WTC11 (cell line): ENCODE measurements at regions not wholly inside any gene's neighbourhood (a gene's known extent, or its start where the extent isn't known, plus 50 kb on each side); places are given as distances from the start of the nearest gene placed in this dataset.

Source experiments
- ATAC-seq: fragments of 200-7000 bp; cut with Tn5 transposase; 2 replicates; pipeline ENCODE4 v1.10.0; 2021; ENCODE audit warnings: mild to moderate bottlenecking, moderate library complexity
- CTCF ChIA-PET: fragments of 300-600 bp; sonication (Branson Sonifier 250); formaldehyde crosslinking; loops from one replicate; lab custom pipeline; 2021; ENCODE audit warnings: antibody characterized with exemption; lab: Charles Lee
- POLR2A ChIA-PET: fragments of 350-600 bp; sonication (Branson Sonifier 250); formaldehyde crosslinking; loops from one replicate; lab custom pipeline; 2021; ENCODE audit warnings: antibody characterized with exemption; lab: Charles Lee
- DNase-seq: peaks from one replicate; pipeline ENCODE4 v3.0.0; 2021; ENCODE audit warnings: low spot score
- H3K27ac Mint-ChIP-seq: 2 replicates; pipeline ENCODE4 v1.8.0; 2021; ENCODE audit warnings: mixed read lengths
- H3K27me3 Mint-ChIP-seq: 2 replicates; pipeline ENCODE4 v1.8.0; 2021; ENCODE audit warnings: low read depth, mild to moderate bottlenecking, moderate library complexity, mixed read lengths
- H3K36me3 Mint-ChIP-seq: 2 replicates; pipeline ENCODE4 v1.8.0; 2021; ENCODE audit warnings: mixed read lengths
- H3K4me1 Mint-ChIP-seq: 2 replicates; pipeline ENCODE4 v1.8.0; 2022; ENCODE audit warnings: mixed read lengths
- H3K4me3 Mint-ChIP-seq: 2 replicates; pipeline ENCODE4 v1.8.0; 2021; ENCODE audit warnings: mild to moderate bottlenecking, moderate library complexity, mixed read lengths
- H3K9me3 Mint-ChIP-seq: 2 replicates; pipeline ENCODE4 v1.8.0; 2021; ENCODE audit warnings: mixed read lengths
- EMX1 ChIP-seq: fragments of 250-450 bp; sonication (Bioruptor Pico); IDR thresholded peaks from 2 replicates; pipeline ENCODE4 v1.8.0; 2021; ENCODE audit warnings: mild to moderate bottlenecking
- FOXK1 ChIP-seq: sonication (generic); formaldehyde crosslinking; IDR thresholded peaks from 2 replicates; pipeline ENCODE4 v1.8.0; 2022; ENCODE audit warnings: mild to moderate bottlenecking, moderate library complexity, missing genetic modification reagents
- GABPB1 ChIP-seq: sonication (generic); formaldehyde crosslinking; IDR thresholded peaks from 2 replicates; pipeline ENCODE4 v1.8.1; 2023; ENCODE audit warnings: mild to moderate bottlenecking, missing genetic modification reagents
- HMGA2 ChIP-seq: fragments of 250-450 bp; sonication (Bioruptor Pico); IDR thresholded peaks from 2 replicates; pipeline ENCODE4 v1.4.0; 2021; ENCODE audit warnings: mild to moderate bottlenecking, moderate library complexity
- IRF1 ChIP-seq: sonication (generic); formaldehyde crosslinking; IDR thresholded peaks from 2 replicates; pipeline ENCODE4 v1.8.0; 2023; ENCODE audit warnings: missing genetic modification reagents
- MAX ChIP-seq: sonication (generic); formaldehyde crosslinking; IDR thresholded peaks from 2 replicates; pipeline ENCODE4 v1.8.0; 2022; ENCODE audit warnings: mild to moderate bottlenecking, missing genetic modification reagents
- MXD4 ChIP-seq: fragments of 250-450 bp; sonication (Bioruptor Pico); IDR thresholded peaks from 2 replicates; pipeline ENCODE4 v1.8.0; 2021; ENCODE audit warnings: mild to moderate bottlenecking, moderate library complexity, borderline replicate concordance
- NFATC4 ChIP-seq: fragments of 250-450 bp; sonication (Bioruptor Pico); IDR thresholded peaks from 2 replicates; pipeline ENCODE4 v1.9.0; 2021; ENCODE audit warnings: mild to moderate bottlenecking
- NFYB ChIP-seq: sonication (generic); formaldehyde crosslinking; conservative IDR thresholded peaks from 2 replicates; pipeline ENCODE4 v1.8.0; 2022; ENCODE audit warnings: low read depth, missing genetic modification reagents
- NR2C2 ChIP-seq: sonication (generic); formaldehyde crosslinking; IDR thresholded peaks from 2 replicates; pipeline ENCODE4 v1.8.0; 2022; ENCODE audit warnings: mild to moderate bottlenecking, missing genetic modification reagents
- RELA ChIP-seq: sonication (generic); formaldehyde crosslinking; IDR thresholded peaks from 2 replicates; pipeline ENCODE4 v1.8.1; 2022; ENCODE audit warnings: missing genetic modification reagents, mild to moderate bottlenecking, borderline replicate concordance
- SMAD3 ChIP-seq: sonication (generic); formaldehyde crosslinking; IDR thresholded peaks from 2 replicates; pipeline ENCODE4 v1.8.0; 2022; ENCODE audit warnings: missing genetic modification reagents, mild to moderate bottlenecking, borderline replicate concordance
- SMAD4 ChIP-seq: sonication (generic); formaldehyde crosslinking; IDR thresholded peaks from 2 replicates; pipeline ENCODE4 v1.8.0; 2022; ENCODE audit warnings: mild to moderate bottlenecking, missing genetic modification reagents
- SP1 ChIP-seq: sonication (generic); formaldehyde crosslinking; conservative IDR thresholded peaks from 2 replicates; pipeline ENCODE4 v1.8.1; 2022; ENCODE audit warnings: missing genetic modification reagents
- TCF7 ChIP-seq: sonication (generic); formaldehyde crosslinking; IDR thresholded peaks from 2 replicates; pipeline ENCODE4 v1.8.0; 2022; ENCODE audit warnings: mild to moderate bottlenecking, low read depth, missing genetic modification reagents, moderate library complexity
- TEAD1 ChIP-seq: sonication (generic); formaldehyde crosslinking; IDR thresholded peaks from 2 replicates; pipeline ENCODE4 v1.8.0; 2022; ENCODE audit warnings: mild to moderate bottlenecking, missing genetic modification reagents
- TP53 ChIP-seq: sonication (generic); formaldehyde crosslinking; IDR thresholded peaks from 2 replicates; pipeline ENCODE4 v1.8.1; 2023; ENCODE audit warnings: mild to moderate bottlenecking, missing genetic modification reagents
- ZNF232 ChIP-seq: sonication (generic); formaldehyde crosslinking; IDR thresholded peaks from 2 replicates; pipeline ENCODE4 v1.8.0; 2022; ENCODE audit warnings: mild to moderate bottlenecking, missing genetic modification reagents
- ZNF263 ChIP-seq: sonication (generic); formaldehyde crosslinking; IDR thresholded peaks from 2 replicates; pipeline ENCODE4 v1.8.1; 2022; ENCODE audit warnings: low read depth, mild to moderate bottlenecking, moderate library complexity, missing genetic modification reagents
- ZNF671 ChIP-seq: fragments of 250-450 bp; sonication (Bioruptor Pico); IDR thresholded peaks from 2 replicates; pipeline ENCODE4 v1.8.0; 2021; ENCODE audit warnings: mild to moderate bottlenecking
- TF ChIP-seq, protein P1 (sequence below): sonication (generic); formaldehyde crosslinking; IDR thresholded peaks from 2 replicates; pipeline ENCODE4 v1.8.1; 2023; ENCODE audit warnings: mild to moderate bottlenecking, missing genetic modification reagents, moderate library complexity
- TF ChIP-seq, protein P2 (sequence below): fragments of 250-450 bp; sonication (Bioruptor Pico); IDR thresholded peaks from 2 replicates; pipeline ENCODE4 v1.8.0; 2021; ENCODE audit warnings: mild to moderate bottlenecking
- TF ChIP-seq, protein P3 (sequence below): sonication (generic); formaldehyde crosslinking; IDR thresholded peaks from 2 replicates; pipeline ENCODE4 v1.8.0; 2023; ENCODE audit warnings: missing genetic modification reagents, mild to moderate bottlenecking, borderline replicate concordance
- TF ChIP-seq, protein P4 (sequence below): sonication (generic); formaldehyde crosslinking; conservative IDR thresholded peaks from 2 replicates; pipeline ENCODE4 v1.8.1; 2022; ENCODE audit warnings: mild to moderate bottlenecking, missing genetic modification reagents
- TF ChIP-seq, protein P5 (sequence below): sonication (generic); formaldehyde crosslinking; IDR thresholded peaks from 2 replicates; pipeline ENCODE4 v1.8.1; 2023; ENCODE audit warnings: mild to moderate bottlenecking, moderate library complexity, missing genetic modification reagents

DNA sequence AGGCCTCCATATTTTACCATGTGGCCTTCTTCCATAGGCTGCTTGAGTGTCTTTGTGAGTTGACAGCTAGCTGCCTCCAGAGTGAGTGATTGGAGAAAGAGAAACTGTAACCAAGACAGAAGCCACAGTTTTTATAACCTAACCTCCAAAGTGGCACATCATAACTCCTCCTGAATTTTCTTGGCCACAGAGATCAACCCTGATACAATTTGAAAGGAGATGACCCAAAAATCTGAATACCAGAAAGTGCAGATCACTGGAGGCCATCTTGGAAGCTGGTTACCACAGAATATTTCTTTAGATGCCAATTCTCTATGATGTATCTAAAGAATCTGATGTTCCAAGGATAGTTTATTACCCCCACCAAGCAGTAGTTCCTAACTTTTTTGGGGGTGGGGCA lies 254.3 kb upstream of the PDE4D start:
- peaks cover 19% of the 10 kb centered on the region for H3K9me3 Mint-ChIP-seq
- H3K27ac Mint-ChIP-seq, result no peak overlapping the region

GRCh38 chr5:60143942-60144549 lies 250.5 kb upstream of the PDE4D start:
- Mint-ChIP-seq H3K27me3 (no peaks in the 10 kb centered on the region), H3K9me3 (peaks cover 15% of the 10 kb centered on the region), H3K36me3 (no peaks in the 10 kb centered on the region; the same call in 1 of the 2 replicates), H3K27ac (no peak overlapping the region), H3K4me3 (no peak overlapping the region), H3K4me1 (no peaks in the 10 kb centered on the region)
- ChIA-PET POLR2A (no interaction called here), CTCF (interaction anchor here (0.7 kb wide), 1 partner anchor 330 kb away, joined by 3 read pairs; no protein-coding TSS in a partner anchor)
- no peak for TF ChIP-seq TP53 (CRISPR knock-in tag)
- TF ChIP-seq, protein P1, sequence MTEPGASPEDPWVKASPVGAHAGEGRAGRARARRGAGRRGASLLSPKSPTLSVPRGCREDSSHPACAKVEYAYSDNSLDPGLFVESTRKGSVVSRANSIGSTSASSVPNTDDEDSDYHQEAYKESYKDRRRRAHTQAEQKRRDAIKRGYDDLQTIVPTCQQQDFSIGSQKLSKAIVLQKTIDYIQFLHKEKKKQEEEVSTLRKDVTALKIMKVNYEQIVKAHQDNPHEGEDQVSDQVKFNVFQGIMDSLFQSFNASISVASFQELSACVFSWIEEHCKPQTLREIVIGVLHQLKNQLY (CRISPR knock-in tag), result no peak
- no peak for TF ChIP-seq TEAD1 (CRISPR knock-in tag)
- no peak for TF ChIP-seq ZNF263 (CRISPR knock-in tag)
- TF ChIP-seq NR2C2 (CRISPR knock-in tag), result no peak
- TF ChIP-seq MAX, result no peak
- no peak for TF ChIP-seq RELA (CRISPR knock-in tag)
- TF ChIP-seq, protein P2, sequence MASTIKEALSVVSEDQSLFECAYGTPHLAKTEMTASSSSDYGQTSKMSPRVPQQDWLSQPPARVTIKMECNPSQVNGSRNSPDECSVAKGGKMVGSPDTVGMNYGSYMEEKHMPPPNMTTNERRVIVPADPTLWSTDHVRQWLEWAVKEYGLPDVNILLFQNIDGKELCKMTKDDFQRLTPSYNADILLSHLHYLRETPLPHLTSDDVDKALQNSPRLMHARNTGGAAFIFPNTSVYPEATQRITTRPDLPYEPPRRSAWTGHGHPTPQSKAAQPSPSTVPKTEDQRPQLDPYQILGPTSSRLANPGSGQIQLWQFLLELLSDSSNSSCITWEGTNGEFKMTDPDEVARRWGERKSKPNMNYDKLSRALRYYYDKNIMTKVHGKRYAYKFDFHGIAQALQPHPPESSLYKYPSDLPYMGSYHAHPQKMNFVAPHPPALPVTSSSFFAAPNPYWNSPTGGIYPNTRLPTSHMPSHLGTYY (CRISPR knock-in tag), result no peak
- TF ChIP-seq EMX1 (CRISPR knock-in tag), result no peak
- TF ChIP-seq SP1, result no peak
- TF ChIP-seq HMGA2 (CRISPR knock-in tag), result no peak
- no peak for DNase-seq
- ATAC-seq, result no peak

More for the DNA sequence above, 254.3 kb upstream of the PDE4D start:
- no peaks in the 10 kb centered on the region for H3K4me1 Mint-ChIP-seq
- ATAC-seq (no peak), DNase-seq (no peak)
- H3K4me3 Mint-ChIP-seq, result no peak overlapping the region
- POLR2A ChIA-PET, result no interaction called here
- H3K27me3 Mint-ChIP-seq, result no peaks in the 10 kb centered on the region
- no peaks in the 10 kb centered on the region; the same call in 1 of the 2 replicates for H3K36me3 Mint-ChIP-seq
- TF ChIP-seq ZNF263 (CRISPR knock-in tag), result no peak
- TF ChIP-seq IRF1 (CRISPR knock-in tag), result no peak
- TF ChIP-seq SMAD3, result no peak
- TF ChIP-seq HMGA2 (CRISPR knock-in tag), result no peak
- CTCF ChIA-PET, result no interaction called here

GRCh38 chr5:60141119-60141518 lies 247.6 kb upstream of the PDE4D start:
- no peaks in the 10 kb centered on the region for H3K4me1 Mint-ChIP-seq
- H3K36me3 Mint-ChIP-seq, result no peaks in the 10 kb centered on the region
- H3K27ac Mint-ChIP-seq, result no peak overlapping the region
- H3K27me3 Mint-ChIP-seq, result no peaks in the 10 kb centered on the region
- H3K9me3 Mint-ChIP-seq, result no peaks in the 10 kb centered on the region
- DNase-seq, result no peak
- ChIA-PET POLR2A (no interaction called here), CTCF (no interaction called here)
- no peak overlapping the region for H3K4me3 Mint-ChIP-seq
- no peak for ATAC-seq
- TF ChIP-seq TCF7 (CRISPR knock-in tag) (no peak), ZNF671 (no peak), FOXK1 (CRISPR knock-in tag) (no peak), MXD4 (CRISPR knock-in tag) (no peak), EMX1 (CRISPR knock-in tag) (no peak), ZNF232 (CRISPR knock-in tag) (no peak), GABPB1 (CRISPR knock-in tag) (no peak), NFYB (CRISPR knock-in tag) (no peak), SMAD4 (CRISPR knock-in tag) (no peak), NFATC4 (CRISPR knock-in tag) (no peak)
- TF ChIP-seq, protein P3, sequence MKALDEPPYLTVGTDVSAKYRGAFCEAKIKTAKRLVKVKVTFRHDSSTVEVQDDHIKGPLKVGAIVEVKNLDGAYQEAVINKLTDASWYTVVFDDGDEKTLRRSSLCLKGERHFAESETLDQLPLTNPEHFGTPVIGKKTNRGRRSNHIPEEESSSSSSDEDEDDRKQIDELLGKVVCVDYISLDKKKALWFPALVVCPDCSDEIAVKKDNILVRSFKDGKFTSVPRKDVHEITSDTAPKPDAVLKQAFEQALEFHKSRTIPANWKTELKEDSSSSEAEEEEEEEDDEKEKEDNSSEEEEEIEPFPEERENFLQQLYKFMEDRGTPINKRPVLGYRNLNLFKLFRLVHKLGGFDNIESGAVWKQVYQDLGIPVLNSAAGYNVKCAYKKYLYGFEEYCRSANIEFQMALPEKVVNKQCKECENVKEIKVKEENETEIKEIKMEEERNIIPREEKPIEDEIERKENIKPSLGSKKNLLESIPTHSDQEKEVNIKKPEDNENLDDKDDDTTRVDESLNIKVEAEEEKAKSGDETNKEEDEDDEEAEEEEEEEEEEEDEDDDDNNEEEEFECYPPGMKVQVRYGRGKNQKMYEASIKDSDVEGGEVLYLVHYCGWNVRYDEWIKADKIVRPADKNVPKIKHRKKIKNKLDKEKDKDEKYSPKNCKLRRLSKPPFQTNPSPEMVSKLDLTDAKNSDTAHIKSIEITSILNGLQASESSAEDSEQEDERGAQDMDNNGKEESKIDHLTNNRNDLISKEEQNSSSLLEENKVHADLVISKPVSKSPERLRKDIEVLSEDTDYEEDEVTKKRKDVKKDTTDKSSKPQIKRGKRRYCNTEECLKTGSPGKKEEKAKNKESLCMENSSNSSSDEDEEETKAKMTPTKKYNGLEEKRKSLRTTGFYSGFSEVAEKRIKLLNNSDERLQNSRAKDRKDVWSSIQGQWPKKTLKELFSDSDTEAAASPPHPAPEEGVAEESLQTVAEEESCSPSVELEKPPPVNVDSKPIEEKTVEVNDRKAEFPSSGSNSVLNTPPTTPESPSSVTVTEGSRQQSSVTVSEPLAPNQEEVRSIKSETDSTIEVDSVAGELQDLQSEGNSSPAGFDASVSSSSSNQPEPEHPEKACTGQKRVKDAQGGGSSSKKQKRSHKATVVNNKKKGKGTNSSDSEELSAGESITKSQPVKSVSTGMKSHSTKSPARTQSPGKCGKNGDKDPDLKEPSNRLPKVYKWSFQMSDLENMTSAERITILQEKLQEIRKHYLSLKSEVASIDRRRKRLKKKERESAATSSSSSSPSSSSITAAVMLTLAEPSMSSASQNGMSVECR (CRISPR knock-in tag), result no peak
- TF ChIP-seq, protein P4, sequence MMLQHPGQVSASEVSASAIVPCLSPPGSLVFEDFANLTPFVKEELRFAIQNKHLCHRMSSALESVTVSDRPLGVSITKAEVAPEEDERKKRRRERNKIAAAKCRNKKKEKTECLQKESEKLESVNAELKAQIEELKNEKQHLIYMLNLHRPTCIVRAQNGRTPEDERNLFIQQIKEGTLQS, result no peak
- TF ChIP-seq, protein P5, sequence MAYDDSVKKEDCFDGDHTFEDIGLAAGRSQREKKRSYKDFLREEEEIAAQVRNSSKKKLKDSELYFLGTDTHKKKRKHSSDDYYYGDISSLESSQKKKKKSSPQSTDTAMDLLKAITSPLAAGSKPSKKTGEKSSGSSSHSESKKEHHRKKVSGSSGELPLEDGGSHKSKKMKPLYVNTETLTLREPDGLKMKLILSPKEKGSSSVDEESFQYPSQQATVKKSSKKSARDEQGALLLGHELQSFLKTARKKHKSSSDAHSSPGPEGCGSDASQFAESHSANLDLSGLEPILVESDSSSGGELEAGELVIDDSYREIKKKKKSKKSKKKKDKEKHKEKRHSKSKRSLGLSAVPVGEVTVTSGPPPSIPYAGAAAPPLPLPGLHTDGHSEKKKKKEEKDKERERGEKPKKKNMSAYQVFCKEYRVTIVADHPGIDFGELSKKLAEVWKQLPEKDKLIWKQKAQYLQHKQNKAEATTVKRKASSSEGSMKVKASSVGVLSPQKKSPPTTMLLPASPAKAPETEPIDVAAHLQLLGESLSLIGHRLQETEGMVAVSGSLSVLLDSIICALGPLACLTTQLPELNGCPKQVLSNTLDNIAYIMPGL (CRISPR knock-in tag), result no peak
